ENCODE measurements at regions not wholly inside any gene's neighbourhood (a gene's known extent, or its start where the extent isn't known, plus 50 kb on each side); places are given as distances from the start of the nearest gene placed in this dataset.

DNA sequence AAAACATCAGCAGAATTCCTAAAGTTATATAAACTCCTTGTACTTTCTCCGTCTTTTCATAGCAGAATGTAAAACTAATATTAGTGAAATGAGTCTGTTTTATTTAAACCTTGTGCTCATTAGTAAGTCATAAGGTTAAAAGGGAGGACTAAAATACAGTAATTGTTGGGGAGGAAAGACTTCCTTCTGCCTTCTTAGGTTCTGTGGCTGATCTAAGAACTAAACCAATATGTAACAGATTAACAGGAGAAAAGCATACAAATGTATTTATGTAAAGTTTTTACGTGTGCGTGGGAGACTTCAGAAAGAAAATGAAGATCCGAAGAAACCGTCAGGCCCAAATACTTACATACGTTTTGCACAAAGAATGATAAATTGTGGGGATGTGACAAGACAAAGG lies 286.6 kb upstream of the MAD2L1 start:
- Histone ChIP-seq H3K18ac (ENCODE audit: insufficient read length, low read depth, low read length) (no peak overlapping the region), H3K14ac (ENCODE audit: insufficient read depth, low read length) (no peak overlapping the region), H3K27ac (ENCODE audit: insufficient read length, low read depth, low read length) (no peak overlapping the region), H3K4me2 (ENCODE audit: insufficient read depth, insufficient read length, low read length) (no peak overlapping the region), H3K79me1 (ENCODE audit: insufficient read depth, low read depth, low read length, poor library complexity, severe bottlenecking) (no peaks in the 10 kb centered on the region), H2BK5ac (ENCODE audit: insufficient read length, low read length) (no peak overlapping the region), H4K8ac (replicated peaks; ENCODE audit: insufficient read length, low read depth, low read length) (no peak overlapping the region), H2BK15ac (ENCODE audit: low read depth, low read length) (no peak overlapping the region), H3K4me1 (ENCODE audit: insufficient read depth, low read length) (no peaks in the 10 kb centered on the region), H3T11ph (ENCODE audit: low read length) (no peak overlapping the region), H3K9me3 (ENCODE audit: control insufficient read depth, low read depth, low read length) (no peaks in the 10 kb centered on the region), H2BK120ac (ENCODE audit: low read depth, low read length, poor library complexity, severe bottlenecking) (no peak overlapping the region), H2AK5ac (ENCODE audit: insufficient read length, low read length) (no peak overlapping the region), H3K23me2 (ENCODE audit: insufficient read length, low read depth, low read length, poor library complexity, severe bottlenecking) (no peaks in the 10 kb centered on the region), H2BK12ac (ENCODE audit: insufficient read length, low read depth, low read length) (no peak overlapping the region), H2BK20ac (ENCODE audit: low read depth, low read length, poor library complexity, severe bottlenecking) (no peak overlapping the region), H3K23ac (ENCODE audit: insufficient read length, low read depth, low read length) (no peak overlapping the region), H3K56ac (ENCODE audit: insufficient read length, low read depth, low read length) (no peak overlapping the region), H3K9ac (ENCODE audit: extremely low read depth, insufficient read length, low read length) (no peak overlapping the region), H4K5ac (ENCODE audit: insufficient read length, low read depth, low read length) (no peak overlapping the region), H3K27me3 (ENCODE audit: insufficient read depth, low read length) (no peaks in the 10 kb centered on the region), H2AFZ (ENCODE audit: low read length) (no peak overlapping the region), H3K4ac (ENCODE audit: low read depth, low read length) (no peak overlapping the region), H4K20me1 (ENCODE audit: control insufficient read depth, insufficient read depth, insufficient read length) (no peaks in the 10 kb centered on the region), H4K91ac (ENCODE audit: insufficient read length, low read depth, low read length) (no peak overlapping the region), H3K79me2 (ENCODE audit: insufficient read depth, low read length) (no peaks in the 10 kb centered on the region)
- no peak overlapping the region for H3K27ac Mint-ChIP-seq
- no peaks in the 10 kb centered on the region for H3K36me3 Mint-ChIP-seq (ENCODE audit: insufficient read depth in 1 of 3, low read depth in 3 of 3)
- H3K4me3 Mint-ChIP-seq = no peak overlapping the region
- peaks cover 3% of the 10 kb centered on the region in 2 experiments; a peak in 1 of 4 replicates for H3K4me1 Mint-ChIP-seq
- no CpG with 5 or more reads among the region's 6 CpGs for WGBS (ENCODE audit: extremely low coverage, insufficient read length, low lambda C conversion rate)
- no peaks in the 10 kb centered on the region for H3K9me3 Mint-ChIP-seq
- no peaks in the 10 kb centered on the region for H3K27me3 Mint-ChIP-seq (ENCODE audit: low read depth)
- no peak for DNase-seq
- TF ChIP-seq, protein P1, sequence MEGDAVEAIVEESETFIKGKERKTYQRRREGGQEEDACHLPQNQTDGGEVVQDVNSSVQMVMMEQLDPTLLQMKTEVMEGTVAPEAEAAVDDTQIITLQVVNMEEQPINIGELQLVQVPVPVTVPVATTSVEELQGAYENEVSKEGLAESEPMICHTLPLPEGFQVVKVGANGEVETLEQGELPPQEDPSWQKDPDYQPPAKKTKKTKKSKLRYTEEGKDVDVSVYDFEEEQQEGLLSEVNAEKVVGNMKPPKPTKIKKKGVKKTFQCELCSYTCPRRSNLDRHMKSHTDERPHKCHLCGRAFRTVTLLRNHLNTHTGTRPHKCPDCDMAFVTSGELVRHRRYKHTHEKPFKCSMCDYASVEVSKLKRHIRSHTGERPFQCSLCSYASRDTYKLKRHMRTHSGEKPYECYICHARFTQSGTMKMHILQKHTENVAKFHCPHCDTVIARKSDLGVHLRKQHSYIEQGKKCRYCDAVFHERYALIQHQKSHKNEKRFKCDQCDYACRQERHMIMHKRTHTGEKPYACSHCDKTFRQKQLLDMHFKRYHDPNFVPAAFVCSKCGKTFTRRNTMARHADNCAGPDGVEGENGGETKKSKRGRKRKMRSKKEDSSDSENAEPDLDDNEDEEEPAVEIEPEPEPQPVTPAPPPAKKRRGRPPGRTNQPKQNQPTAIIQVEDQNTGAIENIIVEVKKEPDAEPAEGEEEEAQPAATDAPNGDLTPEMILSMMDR (conservative IDR thresholded peaks at IDR 0.05) = no peak

All from H9 (cell line).